Endodermal cell (in vitro differentiated cells): ENCODE measurements at regions not wholly inside any gene's neighbourhood (a gene's known extent, or its start where the extent isn't known, plus 50 kb on each side); places are given as distances from the start of the nearest gene placed in this dataset.
A peak's percentile ranks its signal among the peaks of the same experiment; 100 is the strongest.

ENCODE experiments used
- DNase-seq: peaks from one replicate; pipeline ENCODE4 v3.0.0-alpha.2; 2017
- H3K27ac ChIP-seq: 2 replicates; pipeline ENCODE4 v1.5.1; 2013; ENCODE audit warnings: mild to moderate bottlenecking, low read depth, low read length, moderate library complexity
- H3K27me3 ChIP-seq: 2 replicates; pipeline ENCODE4 v1.6.1; 2013; ENCODE audit warnings: mild to moderate bottlenecking, low read length, moderate library complexity; ENCODE audit not compliant: insufficient read depth, control insufficient read depth, poor library complexity, severe bottlenecking
- H3K36me3 ChIP-seq: 2 replicates; pipeline ENCODE4 v1.7.0; 2013; ENCODE audit warnings: mild to moderate bottlenecking, low read length, moderate library complexity; ENCODE audit not compliant: control insufficient read depth, insufficient read depth
- H3K4me1 ChIP-seq: one replicate; pipeline ENCODE4 v1.7.0; 2013; ENCODE audit warnings: low read length; ENCODE audit not compliant: control insufficient read depth, insufficient read depth
- H3K4me3 ChIP-seq: 2 replicates; pipeline ENCODE4 v1.5.1; 2013; ENCODE audit warnings: mild to moderate bottlenecking, low read length, moderate library complexity
- H3K9ac ChIP-seq: 2 replicates; pipeline ENCODE4 v1.6.1; 2013; ENCODE audit warnings: mild to moderate bottlenecking, low read length, moderate library complexity; ENCODE audit not compliant: poor library complexity, severe bottlenecking; ENCODE audit errors: extremely low read depth
- H3K9me3 ChIP-seq: 2 replicates; pipeline ENCODE4 v1.6.1; 2013; ENCODE audit warnings: mild to moderate bottlenecking, low read length, moderate library complexity; ENCODE audit not compliant: control insufficient read depth
- H3K27ac Mint-ChIP-seq: 2 replicates; pipeline ENCODE4 v1.8.0; 2020; ENCODE audit warnings: mixed read lengths
- H3K27me3 Mint-ChIP-seq: 2 replicates; pipeline ENCODE4 v1.8.0; 2021; ENCODE audit warnings: mild to moderate bottlenecking, mixed read lengths; ENCODE audit not compliant: insufficient read depth
- H3K36me3 Mint-ChIP-seq: 2 replicates; pipeline ENCODE4 v1.8.0; 2020; ENCODE audit warnings: low read depth, mixed read lengths
- H3K4me1 Mint-ChIP-seq: 2 replicates; pipeline ENCODE4 v1.8.0; 2020; ENCODE audit warnings: mixed read lengths
- H3K4me3 Mint-ChIP-seq: 2 replicates; pipeline ENCODE4 v1.8.0; 2020; ENCODE audit warnings: mild to moderate bottlenecking, moderate library complexity, mixed read lengths
- H3K9me3 Mint-ChIP-seq: 2 replicates; pipeline ENCODE4 v1.8.0; 2020; ENCODE audit warnings: mild to moderate bottlenecking, mixed read lengths
- CTCF ChIP-seq: fragments of 200-600 bp; sonication (generic); conservative IDR thresholded peaks from 2 replicates; pipeline ENCODE4 v1.5.0; 2021; ENCODE audit warnings: antibody characterized with exemption, mild to moderate bottlenecking
- WGBS, 2 experiments: methylation state at CpG; one replicate each; pipeline versions ENCODE4 v1.1.5 to v1.1.7; 2013; ENCODE audit warnings: missing lambda C conversion rate in 2 of 2, mixed read lengths in 1 of 2; ENCODE audit not compliant: insufficient coverage in 1 of 2, insufficient read length in 1 of 2; 5-methylcytosine and 5-hydroxymethylcytosine counted together

- Mint-ChIP-seq H3K4me3 (no peak overlapping the region), H3K27ac (no peak overlapping the region), H3K36me3 (no peaks in the 10 kb centered on the region), H3K4me1 (peaks cover 38% of the 10 kb centered on the region), H3K9me3 (no peaks in the 10 kb centered on the region), H3K27me3 (peaks cover 8% of the 10 kb centered on the region)
- DNase-seq, result peak; percentile 86
- Histone ChIP-seq H3K27ac (no peak overlapping the region), H3K4me3 (no peak overlapping the region), H3K9ac (no peak overlapping the region), H3K27me3 (no peaks in the 10 kb centered on the region), H3K4me1 (no peaks in the 10 kb centered on the region), H3K36me3 (no peaks in the 10 kb centered on the region), H3K9me3 (no peaks in the 10 kb centered on the region)
- no peak for TF ChIP-seq CTCF
- WGBS, 2 experiments, result 19 to 50% methylated on average over 2 to 7 of the region's 7 CpGs
Observed at GRCh38 chr13:99805361-99805760, 166.2 kb downstream of the ZIC5 start.

- 78 to 93% methylated on average over 3 of the region's 3 CpGs for WGBS, 2 experiments
- DNase-seq, result no peak
- no peak for TF ChIP-seq CTCF
- Mint-ChIP-seq H3K4me3 (no peak overlapping the region), H3K36me3 (no peaks in the 10 kb centered on the region), H3K27ac (no peak overlapping the region), H3K9me3 (peaks cover 2% of the 10 kb centered on the region), H3K27me3 (peaks cover 6% of the 10 kb centered on the region), H3K4me1 (peaks cover 43% of the 10 kb centered on the region)
- Histone ChIP-seq H3K4me1 (peaks cover 3% of the 10 kb centered on the region), H3K36me3 (no peaks in the 10 kb centered on the region), H3K9ac (no peak overlapping the region), H3K27me3 (no peaks in the 10 kb centered on the region), H3K27ac (no peak overlapping the region), H3K4me3 (no peak overlapping the region), H3K9me3 (no peaks in the 10 kb centered on the region)
Observed at GRCh38 chr13:99803141-99803540, 168.4 kb downstream of the ZIC5 start.

DNA sequence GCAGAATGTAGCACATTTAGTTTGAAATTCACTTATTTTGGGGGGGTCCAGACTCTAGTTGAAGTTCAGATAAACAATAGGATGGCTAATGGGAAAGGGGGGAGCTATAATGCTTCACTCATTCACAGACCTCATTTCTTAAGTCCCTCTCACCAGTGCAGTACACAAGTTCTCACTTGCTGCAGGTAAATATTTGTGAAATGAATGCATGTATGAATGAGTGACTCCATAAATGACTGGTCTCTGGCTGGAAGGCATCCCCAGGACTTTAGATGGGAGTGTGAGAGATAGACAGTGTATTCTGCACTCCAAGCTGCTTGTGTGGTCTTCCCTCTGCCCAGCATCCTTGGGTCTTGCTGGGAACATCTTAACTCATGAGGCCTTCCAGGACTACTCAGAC lies 169.2 kb downstream of the ZIC5 start:
- peaks cover 2% of the 10 kb centered on the region for H3K9me3 Mint-ChIP-seq
- H3K9ac ChIP-seq, result no peak overlapping the region
- H3K27me3 ChIP-seq, result no peaks in the 10 kb centered on the region
- H3K4me3 Mint-ChIP-seq, result no peak overlapping the region
- no peak overlapping the region for H3K27ac ChIP-seq
- peaks cover 48% of the 10 kb centered on the region for H3K4me1 Mint-ChIP-seq
- no peaks in the 10 kb centered on the region for H3K36me3 Mint-ChIP-seq
- peaks cover 6% of the 10 kb centered on the region for H3K27me3 Mint-ChIP-seq
- no peak overlapping the region for H3K4me3 ChIP-seq
- no peak for TF ChIP-seq CTCF
- no peaks in the 10 kb centered on the region for H3K9me3 ChIP-seq
- H3K36me3 ChIP-seq, result no peaks in the 10 kb centered on the region
- no peak for DNase-seq
- H3K4me1 ChIP-seq, result peaks cover 9% of the 10 kb centered on the region
- H3K27ac Mint-ChIP-seq, result no peak overlapping the region
